ENCODE measurements at regions not wholly inside any gene's neighbourhood (a gene's known extent, or its start where the extent isn't known, plus 50 kb on each side); places are given as distances from the start of the nearest gene placed in this dataset.
A peak's percentile ranks its signal among the peaks of the same experiment; 100 is the strongest.

DNA sequence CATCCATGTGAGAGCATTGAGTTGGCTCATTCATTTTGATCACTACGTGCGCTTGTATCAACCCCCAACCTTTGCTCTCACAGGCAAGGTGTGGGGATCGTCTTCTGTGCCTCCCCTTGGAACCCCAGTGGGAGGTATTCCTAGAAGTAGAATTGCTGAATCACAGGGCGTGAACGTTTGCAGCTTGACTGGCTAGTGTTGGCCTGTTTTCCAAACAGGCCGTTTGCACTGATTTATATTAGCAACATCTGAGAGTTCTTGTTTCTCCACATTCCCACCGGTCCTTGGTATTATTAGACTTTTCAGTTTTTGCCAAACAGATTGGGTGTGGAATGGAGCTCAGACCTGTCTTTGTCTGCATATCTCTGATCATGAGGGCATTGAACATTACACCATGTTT is 288.6 kb upstream of the PWP1 start:
- Histone ChIP-seq H3K9me3 (ENCODE audit: insufficient read depth, low read depth, low read length) (no peaks in the 10 kb centered on the region), H4K20me1 (ENCODE audit: insufficient read depth, low read length, poor library complexity, severe bottlenecking) (no peaks in the 10 kb centered on the region), H3F3A (ENCODE audit: low read depth) (no peaks in the 10 kb centered on the region), H3K4me1 (ENCODE audit: insufficient read depth, low read length, poor library complexity, severe bottlenecking) (no peaks in the 10 kb centered on the region), H3K27me3 (ENCODE audit: insufficient read depth, low read length, poor library complexity, severe bottlenecking) (no peaks in the 10 kb centered on the region), H3K9me2 (replicated peaks; ENCODE audit: low read depth, low read length) (no peaks in the 10 kb centered on the region), H3K4me3 (ENCODE audit: low read length, poor library complexity, severe bottlenecking) (no peak overlapping the region), H3K36me3 (ENCODE audit: insufficient read depth, low read length) (no peaks in the 10 kb centered on the region), H3K9ac (ENCODE audit: low read depth, low read length, poor library complexity, severe bottlenecking) (no peak overlapping the region), H2AFZ (ENCODE audit: low read length) (no peak overlapping the region), H3K79me2 (ENCODE audit: insufficient read depth, low read length) (0 out of 2 replicates have a peak, but pooled peaks cover 2% of the 10 kb centered on the region), H3K4me2 (ENCODE audit: low read depth, low read length, poor library complexity, severe bottlenecking) (no peak overlapping the region)
- TF ChIP-seq, protein P1, sequence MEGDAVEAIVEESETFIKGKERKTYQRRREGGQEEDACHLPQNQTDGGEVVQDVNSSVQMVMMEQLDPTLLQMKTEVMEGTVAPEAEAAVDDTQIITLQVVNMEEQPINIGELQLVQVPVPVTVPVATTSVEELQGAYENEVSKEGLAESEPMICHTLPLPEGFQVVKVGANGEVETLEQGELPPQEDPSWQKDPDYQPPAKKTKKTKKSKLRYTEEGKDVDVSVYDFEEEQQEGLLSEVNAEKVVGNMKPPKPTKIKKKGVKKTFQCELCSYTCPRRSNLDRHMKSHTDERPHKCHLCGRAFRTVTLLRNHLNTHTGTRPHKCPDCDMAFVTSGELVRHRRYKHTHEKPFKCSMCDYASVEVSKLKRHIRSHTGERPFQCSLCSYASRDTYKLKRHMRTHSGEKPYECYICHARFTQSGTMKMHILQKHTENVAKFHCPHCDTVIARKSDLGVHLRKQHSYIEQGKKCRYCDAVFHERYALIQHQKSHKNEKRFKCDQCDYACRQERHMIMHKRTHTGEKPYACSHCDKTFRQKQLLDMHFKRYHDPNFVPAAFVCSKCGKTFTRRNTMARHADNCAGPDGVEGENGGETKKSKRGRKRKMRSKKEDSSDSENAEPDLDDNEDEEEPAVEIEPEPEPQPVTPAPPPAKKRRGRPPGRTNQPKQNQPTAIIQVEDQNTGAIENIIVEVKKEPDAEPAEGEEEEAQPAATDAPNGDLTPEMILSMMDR (conservative IDR thresholded peaks at IDR 0.05; ENCODE audit: low read length) = no peak
- TF ChIP-seq EZH2phosphoT487 (IDR thresholded peaks at IDR 0.05; ENCODE audit: borderline replicate concordance) = no peak

- Histone ChIP-seq H2AFZ (ENCODE audit: low read length) (no peak overlapping the region), H3K4me2 (ENCODE audit: low read depth, low read length, poor library complexity, severe bottlenecking) (no peak overlapping the region), H3K9ac (ENCODE audit: low read depth, low read length, poor library complexity, severe bottlenecking) (no peak overlapping the region)
These were observed 287.6 kb upstream of the PWP1 start for GRCh38 chr12:107397890-107398500.

GRCh38 chr12:107399046-107399445 is 286.6 kb upstream of the PWP1 start:
- no peaks in the 10 kb centered on the region for H4K20me1 ChIP-seq (ENCODE audit: insufficient read depth, low read length, poor library complexity, severe bottlenecking)
- H3K4me3 ChIP-seq (ENCODE audit: low read length, poor library complexity, severe bottlenecking) = no peak overlapping the region
- H3K9ac ChIP-seq (ENCODE audit: low read depth, low read length, poor library complexity, severe bottlenecking) = no peak overlapping the region
- H3K9me3 ChIP-seq (ENCODE audit: insufficient read depth, low read depth, low read length) = no peaks in the 10 kb centered on the region
- H3K4me1 ChIP-seq (ENCODE audit: insufficient read depth, low read length, poor library complexity, severe bottlenecking) = no peaks in the 10 kb centered on the region
- no peaks in the 10 kb centered on the region for H3F3A ChIP-seq (ENCODE audit: low read depth)
- no peak overlapping the region for H3K4me2 ChIP-seq (ENCODE audit: low read depth, low read length, poor library complexity, severe bottlenecking)
- 0 out of 2 replicates have a peak overlapping the region, but pooled peaks have one; percentile 1 for H2AFZ ChIP-seq (ENCODE audit: low read length)
- H3K36me3 ChIP-seq (ENCODE audit: insufficient read depth, low read length) = no peaks in the 10 kb centered on the region
- no peaks in the 10 kb centered on the region for H3K79me2 ChIP-seq (ENCODE audit: insufficient read depth, low read length)
- H3K27me3 ChIP-seq (ENCODE audit: insufficient read depth, low read length, poor library complexity, severe bottlenecking) = no peaks in the 10 kb centered on the region
- no peak for TF ChIP-seq EZH2phosphoT487 (IDR thresholded peaks at IDR 0.05; ENCODE audit: borderline replicate concordance)
- TF ChIP-seq, protein P1 (conservative IDR thresholded peaks at IDR 0.05; ENCODE audit: low read length) = no peak
- no peaks in the 10 kb centered on the region for H3K9me2 ChIP-seq (replicated peaks; ENCODE audit: low read depth, low read length)

More at GRCh38 chr12:107397890-107398500, 287.6 kb upstream of the PWP1 start:
- no peaks in the 10 kb centered on the region for H3F3A ChIP-seq (ENCODE audit: low read depth)
- no peaks in the 10 kb centered on the region for H3K79me2 ChIP-seq (ENCODE audit: insufficient read depth, low read length)
- no peaks in the 10 kb centered on the region for H3K9me3 ChIP-seq (ENCODE audit: insufficient read depth, low read depth, low read length)
- no peaks in the 10 kb centered on the region for H3K9me2 ChIP-seq (replicated peaks; ENCODE audit: low read depth, low read length)
- no peak for TF ChIP-seq EZH2phosphoT487 (IDR thresholded peaks at IDR 0.05; ENCODE audit: borderline replicate concordance)
- TF ChIP-seq, protein P1 (conservative IDR thresholded peaks at IDR 0.05; ENCODE audit: low read length) = no peak
- H3K4me3 ChIP-seq (ENCODE audit: low read length, poor library complexity, severe bottlenecking) = no peak overlapping the region
- no peaks in the 10 kb centered on the region for H4K20me1 ChIP-seq (ENCODE audit: insufficient read depth, low read length, poor library complexity, severe bottlenecking)
- no peaks in the 10 kb centered on the region for H3K36me3 ChIP-seq (ENCODE audit: insufficient read depth, low read length)
- H3K27me3 ChIP-seq (ENCODE audit: insufficient read depth, low read length, poor library complexity, severe bottlenecking) = no peaks in the 10 kb centered on the region
- H3K4me1 ChIP-seq (ENCODE audit: insufficient read depth, low read length, poor library complexity, severe bottlenecking) = no peaks in the 10 kb centered on the region
